DOHH2 (cell line): ENCODE measurements at regions not wholly inside any gene's neighbourhood (a gene's known extent, or its start where the extent isn't known, plus 50 kb on each side); places are given as distances from the start of the nearest gene placed in this dataset.

Experiments used
- H3F3A ChIP-seq: fragments of 200-600 bp; sonication (generic), shearing (Covaris generic); 2 replicates; pipeline ENCODE4 v1.6.0; 2016; ENCODE audit warnings: antibody characterized with exemption, mild to moderate bottlenecking; ENCODE audit not compliant: control insufficient read depth, insufficient read depth
- H3K27ac ChIP-seq: fragments of 200-600 bp; sonication (generic); 2 replicates; pipeline ENCODE4 v1.5.1; 2014; ENCODE audit warnings: low read depth, mild to moderate bottlenecking, low read length, moderate library complexity
- H3K27me3 ChIP-seq: fragments of 200-600 bp; sonication (generic); 2 replicates; pipeline ENCODE4 v1.6.1; 2014; ENCODE audit warnings: mild to moderate bottlenecking, low read length, mixed read lengths; ENCODE audit not compliant: control insufficient read depth
- H3K36me3 ChIP-seq: fragments of 200-600 bp; sonication (generic); 2 replicates; pipeline ENCODE4 v1.6.1; 2014; ENCODE audit warnings: mild to moderate bottlenecking, low read length, moderate library complexity, mixed read lengths; ENCODE audit not compliant: control insufficient read depth
- H3K4me1 ChIP-seq: fragments of 200-600 bp; sonication (generic); 2 replicates; pipeline ENCODE4 v1.6.1; 2014; ENCODE audit warnings: mild to moderate bottlenecking, low read length, mixed read lengths; ENCODE audit not compliant: control insufficient read depth
- H3K4me2 ChIP-seq: fragments of 200-600 bp; sonication (generic); 2 replicates; pipeline ENCODE4 v1.6.0; 2014; ENCODE audit warnings: mild to moderate bottlenecking, low read length, moderate library complexity
- H3K4me3 ChIP-seq: fragments of 200-600 bp; sonication (generic); 2 replicates; pipeline ENCODE4 v1.5.1; 2014; ENCODE audit warnings: mild to moderate bottlenecking, low read length, mixed read lengths
- H3K79me2 ChIP-seq: fragments of 200-600 bp; sonication (generic); 2 replicates; pipeline ENCODE4 v1.6.1; 2014; ENCODE audit warnings: mild to moderate bottlenecking, low read length, mixed read lengths; ENCODE audit not compliant: control insufficient read depth
- H3K9me2 ChIP-seq: fragments of 200-600 bp; sonication (generic); replicated peaks from 2 replicates; pipeline ENCODE4 v1.6.1; 2014; ENCODE audit warnings: mild to moderate bottlenecking, low read length, mixed read lengths; ENCODE audit not compliant: control insufficient read depth
- H3K9me3 ChIP-seq: fragments of 200-600 bp; sonication (generic); 2 replicates; pipeline ENCODE4 v1.6.1; 2014; ENCODE audit warnings: antibody characterized with exemption, low read length, mixed read lengths; ENCODE audit not compliant: control insufficient read depth, insufficient read depth
- H4K20me1 ChIP-seq: fragments of 200-600 bp; sonication (generic); 2 replicates; pipeline ENCODE4 v1.6.0; 2014; ENCODE audit warnings: low read depth, mild to moderate bottlenecking, antibody characterized with exemption, low read length, moderate library complexity; ENCODE audit not compliant: control insufficient read depth, insufficient read depth
- CTCF ChIP-seq: fragments of 200-600 bp; sonication (generic); IDR thresholded peaks from one replicate; pipeline ENCODE4 v1.5.1; 2014; ENCODE audit warnings: antibody characterized with exemption, mild to moderate bottlenecking, low read depth, low read length; ENCODE audit not compliant: poor library complexity, severe bottlenecking
- EZH2phosphoT487 ChIP-seq: fragments of 200-600 bp; sonication (generic); IDR thresholded peaks from 2 replicates; pipeline ENCODE4 v1.6.1; 2017; ENCODE audit warnings: borderline replicate concordance, mild to moderate bottlenecking, antibody characterized with exemption, low read length, moderate library complexity, mixed read lengths

DNA sequence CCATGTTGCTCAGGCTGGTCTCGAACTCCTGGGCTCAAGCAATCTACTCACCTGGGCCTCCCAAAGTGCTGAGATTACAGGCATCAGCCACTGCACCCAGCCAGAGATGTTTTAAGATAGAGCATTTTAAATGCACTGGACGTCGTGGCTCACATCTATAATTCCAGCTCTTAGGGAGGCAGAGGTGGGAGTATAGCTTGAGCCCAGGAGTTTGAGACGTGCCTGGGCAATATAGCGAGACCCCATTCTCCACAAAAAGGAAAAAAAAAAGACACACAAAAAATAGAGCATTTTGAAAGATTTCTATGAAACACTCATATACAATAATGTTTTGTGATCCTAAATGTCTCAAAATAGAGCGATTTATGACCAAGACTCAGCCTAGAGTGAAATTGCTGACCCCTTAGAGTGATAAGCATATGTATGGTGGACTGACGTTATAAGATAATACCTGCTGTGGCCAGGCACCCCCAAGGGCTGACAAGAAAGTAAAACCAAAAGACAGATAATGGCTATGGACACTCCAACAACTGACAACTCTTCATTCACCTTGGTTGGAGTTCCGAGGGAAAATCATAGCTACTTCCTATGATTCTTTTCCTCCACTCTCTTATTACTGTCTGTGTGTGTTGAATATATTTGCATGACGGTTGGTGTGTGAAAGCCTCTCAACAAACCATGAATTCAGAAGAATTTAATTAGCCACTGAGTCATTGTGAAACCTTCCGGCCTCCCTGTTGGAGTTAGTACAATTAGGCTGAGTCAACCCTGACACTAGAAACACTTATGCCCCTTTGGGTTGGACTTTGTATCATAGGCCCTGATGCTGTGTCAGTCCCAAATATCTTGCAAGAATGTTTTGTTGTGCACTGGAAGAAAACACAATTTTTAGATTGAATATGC lies 526.5 kb upstream of the NUDT12 start:
- Histone ChIP-seq H3K9me3 (no peaks in the 10 kb centered on the region), H3K79me2 (no peaks in the 10 kb centered on the region), H3K27me3 (no peaks in the 10 kb centered on the region), H3K36me3 (no peaks in the 10 kb centered on the region), H3K9me2 (no peaks in the 10 kb centered on the region), H3K4me2 (no peak overlapping the region), H3K4me3 (no peak overlapping the region), H3K4me1 (no peaks in the 10 kb centered on the region), H4K20me1 (no peaks in the 10 kb centered on the region), H3F3A (no peaks in the 10 kb centered on the region), H3K27ac (no peak overlapping the region)
- no peak for TF ChIP-seq CTCF
- TF ChIP-seq EZH2phosphoT487 = no peak

DNA sequence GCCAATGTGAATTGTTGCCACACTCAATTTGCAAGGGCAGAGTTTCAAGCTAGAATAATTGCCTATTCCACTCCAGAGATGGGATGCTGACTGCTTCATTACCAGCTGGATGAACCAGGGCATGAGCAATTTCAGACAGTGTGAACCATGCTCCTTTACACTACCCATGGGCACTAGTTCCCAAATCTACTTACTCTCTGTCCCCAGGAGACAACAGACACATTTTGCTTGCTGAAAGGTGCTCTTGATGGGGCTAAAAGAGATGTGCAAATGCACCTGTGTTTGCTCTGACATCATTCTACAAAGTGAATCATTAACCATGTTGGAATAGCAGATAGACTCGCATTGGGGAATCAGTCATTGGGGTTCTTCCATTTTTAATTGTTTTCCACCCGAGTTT lies 522.3 kb upstream of the NUDT12 start:
- Histone ChIP-seq H3F3A (no peaks in the 10 kb centered on the region), H3K79me2 (no peaks in the 10 kb centered on the region), H3K4me3 (no peak overlapping the region), H3K4me2 (no peak overlapping the region), H3K27ac (no peak overlapping the region), H4K20me1 (no peaks in the 10 kb centered on the region), H3K9me3 (no peaks in the 10 kb centered on the region), H3K4me1 (no peaks in the 10 kb centered on the region), H3K9me2 (no peaks in the 10 kb centered on the region), H3K36me3 (no peaks in the 10 kb centered on the region), H3K27me3 (no peaks in the 10 kb centered on the region)
- TF ChIP-seq CTCF (no peak), EZH2phosphoT487 (no peak)

- H3K27me3 ChIP-seq = no peaks in the 10 kb centered on the region
- no peaks in the 10 kb centered on the region for H3K4me1 ChIP-seq
- no peaks in the 10 kb centered on the region for H4K20me1 ChIP-seq
- H3F3A ChIP-seq = no peaks in the 10 kb centered on the region
- H3K4me3 ChIP-seq = no peak overlapping the region
- H3K4me2 ChIP-seq = no peak overlapping the region
- TF ChIP-seq EZH2phosphoT487 (no peak), CTCF (no peak)
- H3K9me2 ChIP-seq = no peaks in the 10 kb centered on the region
- H3K36me3 ChIP-seq = no peaks in the 10 kb centered on the region
- H3K79me2 ChIP-seq = no peaks in the 10 kb centered on the region
- no peak overlapping the region for H3K27ac ChIP-seq
- H3K9me3 ChIP-seq = no peaks in the 10 kb centered on the region
These were observed 520.2 kb upstream of the NUDT12 start for GRCh38 chr5:104082754-104083153.
